HepG2 (cell line): ENCODE measurements at regions not wholly inside any gene's neighbourhood (a gene's known extent, or its start where the extent isn't known, plus 50 kb on each side); places are given as distances from the start of the nearest gene placed in this dataset.
"Not testable (repeated sequence)": the region's sequence is repeated elsewhere in the genome, so short reads cannot be mapped to it uniquely, and the experiment has no call there.

Experiments used
- CHD2 ChIP-seq: IDR thresholded peaks from 2 replicates; pipeline ENCODE4 v1.6.1; 2011; ENCODE audit warnings: low read depth, low read length, improper control_type of control experiment
- FOXA1 ChIP-seq, 2 experiments: fragments of 450-650 bp in 1 of 2; sonication (generic) in 1 of 2; formaldehyde crosslinking in 1 of 2; IDR thresholded peaks; 2 replicates each; pipeline versions ENCODE4 v1.4.0 to v1.6.1; 2016 to 2020; ENCODE audit warnings: missing genetic modification reagents in 1 of 2
- PRDM10 ChIP-seq: sonication (generic); formaldehyde crosslinking; IDR thresholded peaks from 2 replicates; pipeline ENCODE4 v1.4.0; 2020; ENCODE audit warnings: low read depth, missing genetic modification reagents
- SMAD9 ChIP-seq: sonication (generic); formaldehyde crosslinking; IDR thresholded peaks from 2 replicates; pipeline ENCODE4 v1.5.1; 2020; ENCODE audit warnings: mild to moderate bottlenecking, missing genetic modification reagents
- ZNF17 ChIP-seq: sonication (generic); formaldehyde crosslinking; IDR thresholded peaks from 2 replicates; pipeline ENCODE4 v1.5.0; 2020; ENCODE audit warnings: mild to moderate bottlenecking, missing genetic modification reagents
- TF ChIP-seq, protein P1 (sequence below): sonication (generic); formaldehyde crosslinking; IDR thresholded peaks from 2 replicates; pipeline ENCODE4 v1.5.0; 2020; ENCODE audit warnings: mild to moderate bottlenecking, missing genetic modification reagents, moderate library complexity
- TF ChIP-seq, protein P2 (sequence below): sonication (generic); formaldehyde crosslinking; IDR thresholded peaks from 2 replicates; pipeline ENCODE4 v1.4.0; 2020; ENCODE audit warnings: missing genetic modification reagents

DNA sequence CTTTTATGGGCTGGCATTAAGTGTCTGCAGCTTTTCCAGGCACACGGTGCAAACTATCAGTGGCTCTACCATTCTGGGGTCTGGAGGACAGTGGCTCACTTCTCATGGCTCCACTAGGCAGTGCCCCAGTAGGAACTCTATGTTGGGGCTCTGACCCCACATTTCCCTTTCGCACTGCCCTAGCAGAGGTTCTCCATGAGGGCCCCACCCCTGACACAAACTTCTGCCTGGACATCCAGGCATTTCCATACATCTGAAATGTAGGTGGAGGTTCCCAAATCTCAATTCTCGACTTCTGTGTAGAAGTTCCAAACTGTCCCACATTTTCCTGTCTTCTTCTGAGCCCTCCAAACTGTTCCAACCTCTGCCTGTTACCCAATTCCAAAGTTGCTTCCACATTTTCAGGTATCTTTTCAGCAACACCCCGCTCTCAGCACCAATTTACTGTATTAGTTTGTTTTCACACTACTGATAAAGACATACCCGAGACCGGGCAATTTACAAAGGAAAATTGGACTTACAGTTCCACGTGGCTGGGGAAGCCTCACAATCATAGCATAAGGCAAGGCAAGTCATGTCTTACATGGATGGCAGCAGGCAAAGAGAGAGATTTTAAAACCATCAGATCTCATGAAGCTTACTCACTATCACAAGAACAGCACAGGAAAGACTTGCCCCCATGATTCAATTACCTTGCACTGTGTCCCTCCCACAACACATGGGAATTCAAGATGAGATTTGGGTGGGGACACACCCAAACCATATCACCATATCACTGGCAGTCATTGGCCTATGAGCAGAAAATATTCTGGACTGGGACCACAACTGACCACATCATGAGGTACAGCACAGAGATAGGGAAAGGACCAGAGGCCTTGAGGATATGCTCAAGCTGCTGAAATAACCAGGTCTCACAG lies 136.8 kb downstream of the TMEM30B start:
- not testable (repeated sequence) for TF ChIP-seq CHD2; PRDM10 (CRISPR knock-in tag); ZNF17 (CRISPR knock-in tag); SMAD9 (CRISPR knock-in tag); FOXA1 (IDR thresholded peaks at IDR 0.05); FOXA1 (CRISPR knock-in tag; IDR thresholded peaks at IDR 0.05)
- TF ChIP-seq, protein P1, sequence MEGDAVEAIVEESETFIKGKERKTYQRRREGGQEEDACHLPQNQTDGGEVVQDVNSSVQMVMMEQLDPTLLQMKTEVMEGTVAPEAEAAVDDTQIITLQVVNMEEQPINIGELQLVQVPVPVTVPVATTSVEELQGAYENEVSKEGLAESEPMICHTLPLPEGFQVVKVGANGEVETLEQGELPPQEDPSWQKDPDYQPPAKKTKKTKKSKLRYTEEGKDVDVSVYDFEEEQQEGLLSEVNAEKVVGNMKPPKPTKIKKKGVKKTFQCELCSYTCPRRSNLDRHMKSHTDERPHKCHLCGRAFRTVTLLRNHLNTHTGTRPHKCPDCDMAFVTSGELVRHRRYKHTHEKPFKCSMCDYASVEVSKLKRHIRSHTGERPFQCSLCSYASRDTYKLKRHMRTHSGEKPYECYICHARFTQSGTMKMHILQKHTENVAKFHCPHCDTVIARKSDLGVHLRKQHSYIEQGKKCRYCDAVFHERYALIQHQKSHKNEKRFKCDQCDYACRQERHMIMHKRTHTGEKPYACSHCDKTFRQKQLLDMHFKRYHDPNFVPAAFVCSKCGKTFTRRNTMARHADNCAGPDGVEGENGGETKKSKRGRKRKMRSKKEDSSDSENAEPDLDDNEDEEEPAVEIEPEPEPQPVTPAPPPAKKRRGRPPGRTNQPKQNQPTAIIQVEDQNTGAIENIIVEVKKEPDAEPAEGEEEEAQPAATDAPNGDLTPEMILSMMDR (CRISPR knock-in tag) = not testable (repeated sequence)
- TF ChIP-seq, protein P2, sequence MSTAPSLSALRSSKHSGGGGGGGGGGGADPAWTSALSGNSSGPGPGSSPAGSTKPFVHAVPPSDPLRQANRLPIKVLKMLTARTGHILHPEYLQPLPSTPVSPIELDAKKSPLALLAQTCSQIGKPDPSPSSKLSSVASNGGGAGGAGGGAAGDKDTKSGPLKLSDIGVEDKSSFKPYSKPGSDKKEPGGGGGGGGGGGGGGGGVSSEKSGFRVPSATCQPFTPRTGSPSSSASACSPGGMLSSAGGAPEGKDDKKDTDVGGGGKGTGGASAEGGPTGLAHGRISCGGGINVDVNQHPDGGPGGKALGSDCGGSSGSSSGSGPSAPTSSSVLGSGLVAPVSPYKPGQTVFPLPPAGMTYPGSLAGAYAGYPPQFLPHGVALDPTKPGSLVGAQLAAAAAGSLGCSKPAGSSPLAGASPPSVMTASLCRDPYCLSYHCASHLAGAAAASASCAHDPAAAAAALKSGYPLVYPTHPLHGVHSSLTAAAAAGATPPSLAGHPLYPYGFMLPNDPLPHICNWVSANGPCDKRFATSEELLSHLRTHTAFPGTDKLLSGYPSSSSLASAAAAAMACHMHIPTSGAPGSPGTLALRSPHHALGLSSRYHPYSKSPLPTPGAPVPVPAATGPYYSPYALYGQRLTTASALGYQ = not testable (repeated sequence)
